ACHN (cell line): ENCODE measurements at regions not wholly inside any gene's neighbourhood (a gene's known extent, or its start where the extent isn't known, plus 50 kb on each side); places are given as distances from the start of the nearest gene placed in this dataset.

Source experiments
- DNase-seq: peaks from one replicate; pipeline ENCODE4 v3.0.0-alpha.2; 2015
- in situ Hi-C: cut with HindIII; loops from 2 replicates; pipeline ENCODE4 v1.10.0; 2017; ENCODE audit warnings: low sequenced_read_pairs, low pct_ligation_motif_present, low pct_unique_long_range_greater_than_20kb

DNA sequence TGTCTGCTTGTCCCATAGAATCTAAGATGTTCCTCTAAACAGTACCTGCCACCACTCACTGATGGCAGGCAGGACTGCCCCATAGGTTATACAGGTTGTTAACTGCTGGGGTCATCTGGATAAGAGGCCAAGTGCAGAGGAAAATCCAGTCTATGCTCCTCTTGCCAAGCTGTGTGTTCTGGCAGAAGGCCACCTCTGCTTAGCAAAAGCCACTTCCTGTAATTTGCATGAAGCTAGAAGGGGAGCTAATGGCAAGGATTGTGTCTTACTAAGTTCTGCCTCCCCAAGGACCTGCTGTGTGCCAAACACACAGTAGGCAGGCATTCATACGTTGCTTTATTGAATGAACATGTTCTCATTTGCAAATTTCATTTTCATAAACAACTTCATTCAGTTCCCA, 445.4 kb downstream of the BCL11B start:
- in situ Hi-C loops: no loop called here
- no peak for DNase-seq

DNA sequence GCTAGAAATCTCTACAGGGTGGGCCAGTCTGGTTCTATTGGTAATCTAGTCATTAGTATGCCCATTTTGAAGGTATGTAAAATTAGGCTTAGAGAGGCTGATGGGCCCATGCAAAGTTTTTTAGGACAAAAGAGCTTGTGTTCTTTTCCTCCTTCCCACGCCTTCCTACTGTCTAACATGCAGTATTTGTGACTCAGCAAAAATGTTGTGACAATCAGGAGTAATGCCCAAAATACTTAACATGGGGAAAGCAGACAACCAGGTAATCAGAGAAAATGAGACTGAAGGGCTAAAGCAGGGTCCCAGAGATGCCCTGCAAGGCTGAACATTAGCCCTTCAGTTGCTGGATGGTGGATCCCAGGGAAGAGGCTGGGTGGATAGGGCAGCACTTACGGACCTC, 437.9 kb downstream of the BCL11B start:
- in situ Hi-C loops: no loop called here

DNA sequence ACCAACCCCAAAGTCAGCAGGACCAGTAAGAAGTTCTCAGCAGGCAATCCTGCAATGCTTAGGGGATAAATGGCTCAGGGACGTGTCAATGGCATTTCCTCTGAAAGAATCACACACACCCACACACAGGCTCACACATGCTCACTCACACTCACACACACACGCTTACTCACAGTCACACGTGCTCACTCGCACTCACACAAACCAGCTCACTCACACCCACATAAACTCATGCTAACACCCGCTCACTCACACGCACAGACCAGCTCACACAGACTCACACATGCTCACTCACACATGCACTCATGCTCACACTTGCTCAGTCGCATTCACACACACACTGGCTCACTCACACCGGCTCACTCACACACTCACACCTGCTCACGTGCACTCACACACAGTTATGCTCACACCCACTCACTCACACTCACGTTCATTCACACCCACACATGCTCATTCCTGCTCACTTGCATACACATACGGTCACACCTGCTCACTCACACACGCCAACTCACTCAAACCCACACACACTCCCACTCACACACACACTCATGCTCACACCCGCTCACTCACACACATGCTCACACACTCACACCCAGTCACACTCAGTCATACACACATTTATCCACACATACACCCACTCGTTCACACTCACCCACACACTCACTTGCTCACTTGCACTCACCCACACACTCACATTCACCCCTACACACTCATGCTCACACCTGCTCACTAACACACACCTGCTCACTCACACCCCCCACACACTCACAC, 436.8 kb downstream of the BCL11B start:
- DNase-seq: no peak
- in situ Hi-C loops: no loop called here

More for the DNA sequence above, 437.9 kb downstream of the BCL11B start:
- no peak for DNase-seq

DNA sequence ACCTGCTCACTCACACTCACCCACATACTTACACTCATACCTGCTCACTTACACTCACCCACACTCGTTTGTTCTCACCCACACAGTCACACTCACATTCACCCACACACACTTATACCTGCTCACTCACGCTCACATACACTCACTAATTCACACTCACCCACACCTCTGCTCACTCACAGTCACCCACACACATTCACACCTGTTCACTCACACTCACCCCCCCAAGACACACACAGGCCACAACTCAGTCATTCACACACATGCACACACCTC, 436.2 kb downstream of the BCL11B start:
- no peak for DNase-seq
- in situ Hi-C loops: no loop called here

DNA sequence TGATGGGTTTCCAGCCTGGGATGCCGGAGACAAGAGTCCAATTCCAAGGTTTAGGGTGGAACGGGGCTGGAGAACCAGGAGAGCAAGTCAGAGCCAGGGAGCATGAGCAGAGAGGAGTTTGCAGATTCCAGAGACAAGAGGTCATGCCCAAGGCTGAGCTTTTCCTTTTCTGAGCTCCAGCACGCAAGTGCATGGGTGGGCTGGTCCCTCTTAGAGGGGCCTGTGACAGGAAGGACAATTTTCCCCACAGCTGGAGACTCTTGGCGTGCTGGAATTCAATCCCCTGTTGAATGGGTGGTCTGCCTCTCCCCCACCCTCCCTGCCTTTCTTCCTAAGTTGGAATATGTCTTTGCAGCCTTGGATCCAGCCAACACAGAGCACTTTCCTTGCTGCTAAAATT, 431.9 kb downstream of the BCL11B start:
- in situ Hi-C loops: no loop called here
- no peak for DNase-seq

DNA sequence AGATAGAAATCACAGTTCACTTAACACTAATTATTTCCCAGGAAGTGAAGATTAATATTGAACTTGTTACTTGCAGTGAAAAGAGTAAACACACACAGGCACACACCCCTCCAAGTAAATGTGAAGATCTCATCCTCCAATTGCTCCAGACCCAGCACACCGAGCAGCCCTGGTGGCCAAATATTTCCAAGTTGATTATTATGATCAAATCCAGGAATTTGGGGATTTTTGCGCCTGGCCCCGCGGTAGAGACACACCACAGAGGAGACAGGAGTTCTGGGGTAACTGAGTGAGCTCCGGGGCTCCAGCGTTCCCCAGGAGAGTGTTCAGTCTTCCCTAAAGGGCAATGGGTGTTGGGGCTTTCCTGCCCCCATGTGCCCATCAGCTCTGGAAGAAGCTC, 431.5 kb downstream of the BCL11B start:
- DNase-seq: no peak
- in situ Hi-C loops: no loop called here

DNA sequence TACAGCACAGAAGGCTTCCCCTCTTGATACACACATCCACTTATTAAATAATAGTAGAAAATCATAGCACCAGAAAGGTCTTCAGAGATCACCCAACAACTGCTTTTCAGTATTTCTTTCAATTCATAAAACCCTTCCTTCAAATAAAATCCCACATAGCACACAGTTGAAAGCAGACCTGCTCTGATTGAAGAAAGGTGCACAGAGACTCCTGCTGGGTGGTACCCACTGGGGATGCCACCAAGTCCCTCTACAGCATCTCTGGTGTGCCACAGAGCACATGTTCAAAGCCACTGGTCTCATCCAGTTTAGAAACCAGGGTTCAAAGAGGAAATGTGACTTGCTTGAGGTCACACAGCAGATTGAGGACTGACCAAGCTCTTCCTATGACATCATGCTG, 427.5 kb downstream of the BCL11B start:
- no peak for DNase-seq
- in situ Hi-C loops: no loop called here

DNA sequence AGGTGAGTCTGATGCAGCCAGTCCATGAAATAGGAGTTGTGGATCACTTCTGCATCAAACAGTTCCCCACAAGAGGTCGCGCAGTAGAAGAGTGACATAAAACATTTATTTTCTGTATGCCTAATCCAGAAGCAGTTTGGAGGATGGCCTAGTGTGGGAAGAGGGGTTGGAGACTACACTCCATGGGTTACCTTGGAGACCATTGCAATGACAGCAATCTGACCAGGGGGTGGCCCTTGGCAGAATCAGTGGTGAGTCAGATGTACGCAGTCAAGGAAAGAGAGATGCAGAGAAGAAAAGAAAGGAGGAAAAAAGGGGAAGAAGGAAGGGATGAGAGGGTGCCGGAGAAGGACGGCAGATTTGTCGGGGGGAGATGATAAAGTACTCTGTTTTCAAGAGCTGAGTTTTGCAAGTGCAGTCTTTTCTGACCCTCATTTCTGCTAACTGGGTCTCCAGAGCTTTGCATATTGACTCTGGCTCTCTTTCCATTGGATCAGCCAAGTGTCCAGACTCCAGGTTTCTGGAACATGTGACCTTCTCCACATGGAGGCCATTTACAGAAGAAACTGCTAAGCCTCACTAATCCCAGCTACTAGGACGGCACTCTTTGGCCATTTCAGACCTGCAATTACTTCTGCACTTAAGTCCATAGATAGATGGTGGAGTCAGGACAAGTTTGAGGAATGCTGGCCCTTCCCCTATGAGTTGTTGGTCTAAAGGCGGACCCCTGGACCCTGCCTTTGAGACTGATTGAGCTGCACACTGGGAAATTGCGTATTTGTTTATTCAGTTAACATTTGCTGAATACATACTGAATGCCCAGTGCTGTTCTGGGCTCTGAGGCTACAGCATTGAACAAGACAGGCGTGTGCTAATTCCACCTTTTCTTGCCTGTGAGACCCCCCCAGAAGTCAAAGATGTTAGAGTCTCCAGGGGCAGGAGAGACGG, 424.2 kb downstream of the BCL11B start:
- DNase-seq: no peak
- in situ Hi-C loops: no loop called here

DNA sequence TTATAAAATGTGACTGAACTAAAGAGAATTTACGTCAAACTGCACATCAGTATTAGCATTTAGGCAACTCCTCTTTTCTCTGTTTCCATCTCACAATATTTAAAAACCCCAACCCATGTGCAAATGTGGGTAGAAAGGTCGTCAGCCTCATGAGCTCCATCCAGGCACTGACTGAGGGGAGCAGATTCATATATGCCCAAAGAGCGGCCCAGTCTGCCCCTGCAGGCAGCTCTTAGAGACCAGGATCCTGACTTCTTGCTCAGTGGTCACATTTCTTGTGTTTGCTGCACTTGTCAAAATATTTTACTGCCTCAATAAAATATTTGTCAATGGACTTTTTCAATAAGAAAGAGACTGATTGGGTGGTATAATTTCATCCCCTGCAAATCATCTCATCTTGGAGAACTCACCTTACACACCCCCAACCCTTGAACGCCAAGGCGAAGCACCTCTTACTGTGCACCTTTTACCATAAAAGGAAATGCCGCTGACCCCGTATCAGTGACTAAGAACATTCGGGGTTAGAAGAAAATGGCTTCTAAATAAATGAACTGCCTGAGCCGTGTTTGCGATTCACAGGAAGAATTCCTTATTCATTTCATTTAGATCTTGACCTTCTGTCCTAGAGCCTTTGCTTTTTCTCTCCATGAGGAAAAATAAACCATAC, 418.8 kb downstream of the BCL11B start:
- in situ Hi-C loops: no loop called here
- DNase-seq: no peak

DNA sequence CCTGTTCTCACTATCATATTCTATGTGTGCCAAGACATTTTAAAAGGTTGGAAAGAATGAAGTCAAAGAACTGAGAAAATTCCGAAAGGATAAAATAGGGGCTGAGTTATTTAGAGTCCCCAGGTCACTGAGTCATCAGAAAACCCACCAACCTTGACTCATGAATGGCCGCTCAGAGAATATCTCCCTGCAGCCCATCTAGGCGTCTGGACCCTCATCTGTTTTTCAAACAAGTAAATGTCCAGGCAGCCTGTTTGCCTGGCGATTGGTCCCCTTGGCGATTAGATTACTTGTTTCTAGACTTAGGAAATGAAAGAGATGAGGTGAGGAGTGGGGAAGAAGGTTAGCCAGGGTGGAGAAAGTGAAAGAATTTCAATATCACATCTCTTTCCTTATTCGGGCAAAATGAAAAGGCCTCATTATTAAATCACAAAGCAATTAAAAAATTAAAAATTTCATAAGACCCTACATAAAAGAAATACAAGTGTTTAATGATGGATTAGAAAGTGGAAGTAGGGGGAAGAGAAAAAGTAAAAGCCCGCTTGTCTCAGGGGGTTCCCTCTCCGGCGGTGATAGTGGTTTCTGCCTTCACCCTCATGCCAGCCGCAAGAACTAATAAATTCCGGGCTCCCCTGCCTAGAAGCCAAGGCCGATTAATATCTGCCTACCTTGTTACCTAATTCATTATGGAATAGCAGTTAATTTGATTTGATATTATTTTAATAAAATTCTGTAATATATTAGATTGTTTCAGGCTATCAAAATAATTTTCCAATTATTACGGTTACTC, 415.9 kb downstream of the BCL11B start:
- in situ Hi-C loops: no loop called here
- no peak for DNase-seq

DNA sequence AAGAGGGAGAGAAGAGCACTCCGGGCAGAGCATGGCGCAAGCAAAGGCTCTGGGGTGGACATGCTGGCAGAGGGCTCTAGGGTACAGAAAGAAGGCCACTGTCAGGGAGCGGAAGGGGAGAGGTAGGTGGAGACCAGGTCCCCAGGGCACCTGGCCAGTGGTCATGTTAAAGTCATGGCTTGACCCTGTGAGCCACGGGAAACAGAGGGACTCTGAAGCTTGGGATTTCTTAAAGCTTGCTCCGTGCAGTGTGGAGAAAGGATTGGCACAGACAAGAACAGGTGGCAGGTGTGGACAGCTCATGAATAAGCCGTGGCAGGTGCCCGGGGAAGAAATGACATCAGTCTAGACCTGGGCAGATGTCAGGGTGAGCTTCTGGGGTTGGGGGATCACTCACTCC, 413.8 kb downstream of the BCL11B start:
- in situ Hi-C loops: no loop called here
- no peak for DNase-seq

DNA sequence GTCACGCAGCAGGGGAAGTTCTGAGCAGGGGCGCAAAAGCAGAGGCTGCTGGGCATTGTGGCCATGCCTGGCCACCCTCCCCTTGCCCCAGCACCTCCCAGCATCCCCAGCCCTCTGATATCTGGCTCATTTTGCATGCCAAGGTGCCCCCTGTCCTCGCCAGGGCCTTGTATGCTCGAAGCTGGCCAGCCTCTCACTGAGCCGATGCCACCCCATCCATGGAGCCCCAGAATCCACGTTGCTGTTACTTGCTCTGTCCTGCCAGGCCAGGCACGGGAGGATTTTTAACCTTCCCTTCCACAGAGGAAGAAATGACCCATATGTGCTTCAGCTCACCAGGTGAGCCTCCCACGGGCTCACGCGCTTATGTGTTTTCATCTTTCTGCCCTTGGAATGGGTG, 413.4 kb downstream of the BCL11B start:
- no peak for DNase-seq
- in situ Hi-C loops: no loop called here

DNA sequence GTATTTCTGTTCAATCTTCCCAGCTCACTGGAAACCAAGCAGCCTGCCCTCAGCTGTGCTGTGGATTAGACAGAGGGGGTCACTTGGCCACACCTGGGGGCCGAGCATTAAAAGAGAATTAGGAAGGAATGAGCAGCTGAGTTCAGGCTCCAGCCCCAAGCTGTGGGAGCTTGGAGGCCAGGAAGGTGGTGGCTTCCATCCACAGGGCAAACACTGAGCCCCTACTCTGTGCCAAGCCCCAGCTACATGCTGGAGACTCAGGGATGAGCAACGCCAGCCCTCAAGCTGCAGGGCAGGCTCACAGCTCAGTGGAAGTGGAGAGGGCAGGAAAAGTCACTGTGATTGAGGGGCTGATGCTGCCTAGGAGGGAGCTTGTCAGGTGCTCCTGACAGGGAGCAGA, 412.7 kb downstream of the BCL11B start:
- DNase-seq: no peak
- in situ Hi-C loops: no loop called here

DNA sequence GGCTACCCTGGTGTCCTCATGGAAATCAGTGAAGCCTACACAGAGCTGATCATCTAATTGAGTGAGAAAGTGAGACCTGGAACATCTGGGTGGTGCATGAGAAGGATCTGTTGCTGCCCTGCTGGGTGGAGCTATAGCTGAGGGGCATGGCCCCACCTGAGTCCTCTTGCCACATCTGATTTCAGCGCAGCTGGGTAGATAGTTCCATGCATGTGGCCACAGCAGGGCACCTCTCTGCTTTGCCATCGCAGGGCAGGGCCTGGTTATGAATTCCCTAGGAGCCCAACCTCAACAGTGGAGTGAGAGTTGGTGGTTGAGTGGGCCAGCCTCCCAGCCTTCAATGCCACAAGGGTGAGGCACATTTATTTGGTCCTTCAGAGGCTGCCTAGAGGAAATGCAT, 407.8 kb downstream of the BCL11B start:
- in situ Hi-C loops: no loop called here
- DNase-seq: no peak

DNA sequence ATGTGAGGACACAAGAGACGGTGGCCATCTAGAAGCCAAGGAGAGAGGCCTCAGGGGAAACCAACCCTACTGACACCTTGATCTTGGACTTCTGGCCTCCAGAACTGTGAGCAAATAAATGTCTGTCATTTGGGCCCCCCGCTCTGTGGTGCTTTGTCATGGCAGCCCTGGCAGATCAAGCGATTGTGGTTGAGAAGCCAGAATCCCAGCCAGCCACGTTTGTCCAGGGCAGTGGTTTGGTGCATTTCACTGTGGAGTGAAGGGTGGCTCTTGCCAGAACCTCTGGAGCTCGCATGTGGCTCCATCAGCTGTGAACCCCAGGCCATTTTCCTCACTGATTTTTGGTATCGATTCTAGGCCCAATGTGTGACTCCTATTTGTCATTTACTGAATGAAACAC, 404.9 kb downstream of the BCL11B start:
- DNase-seq: no peak
- in situ Hi-C loops: no loop called here

DNA sequence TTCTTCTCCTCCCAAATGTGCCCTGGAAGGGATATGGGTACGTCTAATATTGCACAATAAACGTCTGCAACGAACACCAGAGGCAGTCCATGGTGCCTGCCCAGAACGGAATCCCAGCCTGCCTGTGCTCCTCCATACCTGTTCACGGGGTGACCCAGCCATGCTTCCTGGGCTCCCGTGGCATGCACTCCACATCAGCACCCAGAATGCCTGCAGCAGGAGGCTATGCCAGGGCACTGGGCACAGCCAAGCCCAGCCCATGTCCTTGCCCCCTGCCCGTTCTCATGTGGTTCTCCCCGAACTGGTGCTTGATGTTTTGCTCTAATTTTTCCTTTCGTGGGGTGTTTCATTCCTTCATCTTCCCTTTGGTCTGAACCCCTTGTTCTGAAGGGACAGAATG, 404.3 kb downstream of the BCL11B start:
- in situ Hi-C loops: no loop called here
- DNase-seq: no peak

DNA sequence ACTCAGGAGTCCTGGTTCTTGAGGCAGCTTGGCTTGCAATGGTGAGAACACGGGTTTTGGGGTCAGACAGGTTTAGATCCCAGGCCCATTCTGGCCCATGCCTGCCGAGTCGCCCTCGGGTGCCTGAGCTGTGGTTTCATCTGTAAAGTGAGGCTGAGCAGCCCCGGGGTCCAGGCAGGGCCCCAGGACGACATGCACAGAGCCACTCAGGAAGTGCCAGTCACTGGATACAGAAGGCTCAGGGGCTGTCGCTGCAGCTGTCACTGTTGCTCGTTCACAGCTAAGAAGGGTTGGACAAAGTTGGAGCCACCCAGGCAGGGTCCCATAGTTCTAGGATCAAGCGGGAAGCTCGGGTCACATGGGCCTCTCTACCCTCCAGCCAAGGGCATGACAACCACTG, 403.1 kb downstream of the BCL11B start:
- DNase-seq: no peak
- in situ Hi-C loops: no loop called here

DNA sequence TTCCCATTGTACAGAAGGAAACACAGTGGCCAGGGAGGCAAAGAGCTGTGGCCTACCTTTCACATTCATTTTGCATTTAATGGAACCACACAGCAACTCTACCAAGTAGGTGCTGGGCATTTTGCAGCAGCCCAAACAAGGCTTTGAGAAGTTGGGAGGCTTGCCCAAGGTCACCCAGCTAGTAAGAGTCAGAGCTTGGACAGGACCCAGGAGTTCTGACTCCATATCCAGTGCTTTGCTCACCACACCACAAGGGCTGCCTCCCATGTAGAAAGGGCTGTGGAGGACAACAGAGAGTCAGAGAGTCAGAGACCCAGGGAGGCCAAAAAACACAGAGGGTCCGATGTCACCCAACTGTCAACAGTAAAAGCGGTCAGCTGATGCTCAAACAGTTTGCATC, 400.2 kb downstream of the BCL11B start:
- in situ Hi-C loops: no loop called here
- DNase-seq: no peak

DNA sequence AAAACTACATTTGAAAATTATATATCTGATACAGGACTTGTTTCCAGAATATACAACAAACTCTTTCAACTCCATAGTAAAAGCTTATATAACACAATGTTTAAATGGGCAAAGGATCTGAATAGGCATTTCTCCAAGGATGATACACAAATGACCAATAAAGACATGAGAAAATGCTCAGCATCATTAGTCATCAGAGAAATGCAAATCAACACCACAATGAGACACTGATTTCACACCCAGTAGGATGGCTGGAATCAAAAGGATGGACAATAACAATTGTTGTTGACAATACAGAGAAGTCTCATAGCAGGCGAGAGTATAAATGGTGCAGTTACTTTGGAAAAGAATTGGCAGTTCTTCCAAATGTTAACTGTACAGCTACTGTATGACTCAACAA, 394.9 kb downstream of the BCL11B start:
- in situ Hi-C loops: no loop called here
- DNase-seq: no peak
